K562 (cell line): ENCODE measurements at regions not wholly inside any gene's neighbourhood (a gene's known extent, or its start where the extent isn't known, plus 50 kb on each side); places are given as distances from the start of the nearest gene placed in this dataset.

Source experiments
- ATAC-seq: fragments of 200-7000 bp; cut with Tn5 transposase; 3 replicates; pipeline ENCODE4 v1.9.1; 2020; ENCODE audit warnings: moderate library complexity
- BruUV-seq: library from RNA; stranded (reverse); fragments of 400-500 nt; replicated peaks from 2 replicates; lab custom pipeline; 2021; lab: Mats Ljungman, UMichigan
- CTCF ChIA-PET: fragments of 300-600 bp; formaldehyde crosslinking; extraction: SDS; loops from one replicate; lab custom pipeline; 2021; ENCODE audit warnings: low intra/inter-chr PET ratio; lab: Yijun Ruan, JAX
- POLR2A ChIA-PET: fragments of 300-600, 350-650 bp; sonication (Branson Sonifier 250); formaldehyde crosslinking; extraction: SDS; loops from one replicate; lab custom pipeline; 2021; ENCODE audit warnings: antibody characterized with exemption, inconsistent platforms; lab: Yijun Ruan, JAX
- DNase-seq, 4 experiments: peaks; one replicate each; pipeline versions ENCODE4 v3.0.0 to v3.0.0-alpha.2; 2011 to 2018; ENCODE audit warnings: low spot score in 3 of 4, mixed read lengths in 3 of 4; ENCODE audit errors: extremely low read depth in 1 of 4
- FAIRE-seq: peaks from 2 replicates; lab custom pipeline; 2011; peaks lifted over from hg19 to GRCh38; lab: Jason Lieb, UNC
- H2AFZ ChIP-seq: 2 replicates; pipeline ENCODE4 v1.6.0; 2011; ENCODE audit warnings: low read depth, low read length, control low read depth, inconsistent platforms
- H3K27ac ChIP-seq: fragments of 200-600 bp; 3 replicates; pipeline ENCODE4 v1.8.0; 2011; ENCODE audit warnings: low read depth, mild to moderate bottlenecking, control low read depth, inconsistent platforms, low read length, moderate library complexity, mixed read lengths; ENCODE audit errors: extremely low read depth
- H3K27me3 ChIP-seq, 2 experiments: fragments of 300-600 bp in 1 of 2; 2 replicates in 1 of 2; 3 replicates in 1 of 2; pipeline versions ENCODE4 v1.6.0 to v1.8.0; 2011; ENCODE audit warnings: inconsistent platforms in 2 of 2, low read length in 2 of 2, mild to moderate bottlenecking in 1 of 2, mixed read lengths in 1 of 2, moderate library complexity in 1 of 2; ENCODE audit not compliant: control insufficient read depth in 2 of 2, insufficient read depth in 2 of 2
- H3K36me3 ChIP-seq: fragments of 300-600 bp; 3 replicates; pipeline ENCODE4 v1.8.0; 2011; ENCODE audit warnings: mild to moderate bottlenecking, low read length, inconsistent platforms; ENCODE audit not compliant: control insufficient read depth, insufficient read depth
- H3K4me1 ChIP-seq, 2 experiments: fragments of 200-600 bp in 1 of 2; replicated peaks in 1 of 2; 2 replicates in 1 of 2; 3 replicates in 1 of 2; pipeline versions ENCODE4 v1.5.1 to v1.8.0; 2011; ENCODE audit warnings: inconsistent platforms in 2 of 2, low read length in 2 of 2, mild to moderate bottlenecking in 1 of 2, mixed read lengths in 1 of 2, moderate library complexity in 1 of 2; ENCODE audit not compliant: control insufficient read depth in 2 of 2, insufficient read depth in 2 of 2
- H3K4me2 ChIP-seq: 2 replicates; pipeline ENCODE4 v1.6.1; 2011; ENCODE audit warnings: low read length, control low read depth, inconsistent platforms, mixed read lengths; ENCODE audit not compliant: insufficient read depth
- H3K4me3 ChIP-seq: fragments of 200-600 bp; sonication (generic), shearing (Covaris generic); 2 replicates; pipeline ENCODE4 v1.5.1; 2016; ENCODE audit warnings: control low read depth, inconsistent platforms
- H3K79me2 ChIP-seq: fragments of 200-600 bp; 3 replicates; pipeline ENCODE4 v1.8.0; 2011; ENCODE audit warnings: low read length, inconsistent platforms; ENCODE audit not compliant: control insufficient read depth, insufficient read depth
- H3K9ac ChIP-seq, 2 experiments: 2 replicates each; pipeline versions ENCODE4 v1.6.0 to v1.6.1; 2011; ENCODE audit warnings: low read depth in 2 of 2, low read length in 2 of 2, control low read depth in 1 of 2, inconsistent platforms in 1 of 2, mild to moderate bottlenecking in 1 of 2, mixed read lengths in 1 of 2; ENCODE audit not compliant: insufficient read depth in 1 of 2
- H3K9me1 ChIP-seq: one replicate; pipeline ENCODE4 v1.6.0; 2011; ENCODE audit warnings: inconsistent platforms, mild to moderate bottlenecking, low read length, moderate library complexity; ENCODE audit not compliant: control insufficient read depth, insufficient read depth
- H3K9me3 ChIP-seq: replicated peaks from 2 replicates; pipeline ENCODE4 v1.5.1; 2011; ENCODE audit warnings: low read depth, low read length, inconsistent platforms; ENCODE audit not compliant: control insufficient read depth, insufficient read depth
- H4K20me1 ChIP-seq: replicated peaks from 2 replicates; pipeline ENCODE4 v1.6.1; 2011; ENCODE audit warnings: low read length, inconsistent platforms, mixed read lengths; ENCODE audit not compliant: control insufficient read depth, insufficient read depth
- CEBPB ChIP-seq: fragments of 450-650 bp; IDR thresholded peaks from 2 replicates; pipeline ENCODE4 v1.6.1; 2016; ENCODE audit warnings: missing genetic modification characterization, missing compliant biosample characterization
- CHD1 ChIP-seq: fragments of 200-600 bp; sonication (generic); IDR thresholded peaks from one replicate; pipeline ENCODE4 v1.6.1; 2012; ENCODE audit warnings: mild to moderate bottlenecking, moderate library complexity, low read length, inconsistent platforms
- EP300 ChIP-seq: IDR thresholded peaks from 2 replicates; pipeline ENCODE4 v1.6.1; 2012; ENCODE audit warnings: low read length, improper control_type of control experiment
- RHOXF2B ChIP-seq: fragments of 250-450 bp; sonication (Bioruptor Pico); conservative IDR thresholded peaks from 2 replicates; pipeline ENCODE4 v1.5.1; 2021
- SMAD1 ChIP-seq: fragments of 150-350 bp; IDR thresholded peaks from 2 replicates; pipeline ENCODE4 v1.6.1; 2014; ENCODE audit warnings: low read length, low read depth; ENCODE audit not compliant: partially characterized antibody
- SMARCA4 ChIP-seq: fragments of 450-650 bp; IDR thresholded peaks from 2 replicates; pipeline ENCODE4 v1.6.1; 2016
- ZBED1 ChIP-seq: IDR thresholded peaks from 2 replicates; pipeline ENCODE4 v1.6.1; 2014
- ZBTB1 ChIP-seq: sonication (generic); formaldehyde crosslinking; IDR thresholded peaks from 2 replicates; pipeline ENCODE4 v1.8.1; 2023; ENCODE audit warnings: missing genetic modification reagents, low read depth, mild to moderate bottlenecking, borderline replicate concordance
- ZNF347 ChIP-seq: fragments of 450-650 bp; formaldehyde crosslinking; IDR thresholded peaks from 2 replicates; pipeline ENCODE4 v1.4.0; 2020; ENCODE audit warnings: low read depth, mild to moderate bottlenecking, moderate library complexity
- ZNF586 ChIP-seq: fragments of 450-650 bp; formaldehyde crosslinking; conservative IDR thresholded peaks from 2 replicates; pipeline ENCODE4 v1.4.0; 2020; ENCODE audit warnings: mild to moderate bottlenecking, moderate library complexity
- ZNF785 ChIP-seq: fragments of 250-450 bp; sonication (Bioruptor Pico); IDR thresholded peaks from 2 replicates; pipeline ENCODE4 v1.4.0; 2020; ENCODE audit warnings: mild to moderate bottlenecking
- WGBS: fragments of 100-300 bp; shearing (Covaris generic); methylation state at CpG from one replicate; pipeline ENCODE4 v1.1.6; 2016; ENCODE audit warnings: low coverage, mixed read lengths; ENCODE audit not compliant: insufficient coverage; ENCODE audit errors: missing lambda C conversion rate; 5-methylcytosine and 5-hydroxymethylcytosine counted together
- in situ Hi-C: fragments of 300-500 bp; cut with MboI; formaldehyde crosslinking; loops from 4 replicates; pipeline ENCODE4 v1.15.0; 2018; ENCODE audit warnings: inconsistent platforms, mixed read lengths
- intact Hi-C: fragments of 100-400 bp; cut with micrococcal nuclease; formaldehyde crosslinking; loops from 2 replicates; pipeline ENCODE4 v1.14.2; 2022
- TF ChIP-seq, protein P1 (sequence below): fragments of 450-650 bp; IDR thresholded peaks from 2 replicates; pipeline ENCODE4 v1.6.1; 2016; ENCODE audit warnings: antibody characterized with exemption

DNA sequence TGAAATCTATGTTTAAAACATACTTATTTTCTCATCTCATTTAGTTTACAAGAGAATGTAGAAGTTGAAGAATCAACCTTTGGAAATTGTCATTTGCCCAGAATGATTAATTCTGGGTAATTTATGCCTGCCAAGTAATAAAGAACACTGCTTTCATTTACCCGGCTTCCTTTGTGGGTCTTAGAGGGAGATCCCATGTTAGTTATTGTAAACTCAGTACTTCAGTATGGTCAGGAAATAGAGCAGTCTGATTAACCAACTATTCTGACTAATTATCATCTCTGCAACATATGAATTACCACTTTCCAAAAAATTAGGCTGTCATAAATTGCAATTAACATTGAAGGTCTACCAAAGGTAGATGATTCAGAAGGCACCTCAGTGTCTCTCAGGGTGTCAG is 324.5 kb downstream of the HNRNPD start:
- no peaks in the 10 kb centered on the region for H3K36me3 ChIP-seq
- H4K20me1 ChIP-seq: no peaks in the 10 kb centered on the region
- WGBS: 0% methylated on average over 1 of the region's 1 CpG
- POLR2A ChIA-PET: interaction anchor here (0.5 kb wide), 1 partner anchor 141 kb away, joined by 3 read pairs; no protein-coding TSS in a partner anchor
- in situ Hi-C loops (no loop called here), intact Hi-C loops (no loop called here)
- ATAC-seq: no peak
- peaks cover 5 to 7% of the 10 kb centered on the region in 2 experiments; a peak in 4 of 5 replicates for H3K27me3 ChIP-seq
- no peaks in the 10 kb centered on the region for H3K9me1 ChIP-seq
- peaks cover 0 to 3% of the 10 kb centered on the region in 2 experiments; a peak in 1 of 5 replicates for H3K4me1 ChIP-seq
- no peak overlapping the region for H3K9ac ChIP-seq
- no TSS peak for BruUV-seq
- FAIRE-seq: no peak
- H3K9me3 ChIP-seq: no peaks in the 10 kb centered on the region
- TF ChIP-seq ZNF586 (CRISPR knock-in tag) (no peak), SMARCA4 (no peak), RHOXF2B (no peak), ZBTB1 (CRISPR knock-in tag) (no peak), ZNF347 (CRISPR knock-in tag) (no peak), CEBPB (tag) (no peak), CHD1 (no peak), EP300 (no peak)
- no peaks in the 10 kb centered on the region for H3K79me2 ChIP-seq
- CTCF ChIA-PET: no interaction called here
- no peak overlapping the region for H3K4me2 ChIP-seq
- H2AFZ ChIP-seq: no peak overlapping the region
- no peak for DNase-seq
- no peak overlapping the region for H3K4me3 ChIP-seq
- H3K27ac ChIP-seq: no peak overlapping the region

DNA sequence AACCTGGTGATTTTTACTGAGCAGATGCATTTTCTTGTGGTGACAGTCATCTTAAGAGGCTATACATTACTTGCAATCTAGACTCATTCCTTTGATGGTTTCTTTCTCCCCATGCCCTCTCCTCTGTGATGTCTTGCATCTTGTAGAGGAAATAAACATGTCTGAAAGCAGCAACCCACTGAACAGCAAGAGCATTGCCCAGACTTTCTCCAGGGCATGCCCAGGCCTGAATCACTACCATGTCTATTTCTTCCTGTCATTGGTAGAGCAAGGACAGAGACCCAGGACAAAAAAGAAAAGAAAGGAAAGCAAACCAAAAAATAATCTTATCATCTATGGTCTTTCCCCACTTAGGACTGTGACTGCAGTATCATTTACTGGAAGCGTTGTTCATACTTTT is 326.1 kb downstream of the HNRNPD start:
- WGBS: 0% methylated on average over 1 of the region's 1 CpG
- H3K27ac ChIP-seq: no peak overlapping the region
- no peak overlapping the region for H3K9ac ChIP-seq
- no peak for TF ChIP-seq EP300
- no peak for TF ChIP-seq ZBED1
- TF ChIP-seq, protein P1, sequence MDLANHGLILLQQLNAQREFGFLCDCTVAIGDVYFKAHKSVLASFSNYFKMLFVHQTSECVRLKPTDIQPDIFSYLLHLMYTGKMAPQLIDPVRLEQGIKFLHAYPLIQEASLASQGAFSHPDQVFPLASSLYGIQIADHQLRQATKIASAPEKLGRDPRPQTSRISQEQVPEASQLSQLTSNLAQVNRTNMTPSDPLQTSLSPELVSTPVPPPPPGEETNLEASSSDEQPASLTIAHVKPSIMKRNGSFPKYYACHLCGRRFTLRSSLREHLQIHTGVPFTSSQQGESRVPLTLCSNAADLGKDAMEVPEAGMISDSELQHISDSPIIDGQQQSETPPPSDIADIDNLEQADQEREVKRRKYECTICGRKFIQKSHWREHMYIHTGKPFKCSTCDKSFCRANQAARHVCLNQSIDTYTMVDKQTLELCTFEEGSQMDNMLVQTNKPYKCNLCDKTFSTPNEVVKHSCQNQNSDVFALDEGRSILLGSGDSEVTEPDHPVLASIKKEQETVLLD: no peak
- no peak for TF ChIP-seq SMAD1
- no peak for TF ChIP-seq ZNF785 (CRISPR knock-in tag)
- CTCF ChIA-PET: no interaction called here
- no peak overlapping the region for H2AFZ ChIP-seq
- BruUV-seq: no TSS peak
- H3K4me3 ChIP-seq: no peak overlapping the region
- H3K79me2 ChIP-seq: no peaks in the 10 kb centered on the region
- H3K4me2 ChIP-seq: no peak overlapping the region
- no peaks in the 10 kb centered on the region for H3K9me3 ChIP-seq
- H3K27me3 ChIP-seq: peaks cover 11 to 19% of the 10 kb centered on the region in 2 experiments; a peak in 4 of 5 replicates
- H4K20me1 ChIP-seq: no peaks in the 10 kb centered on the region
- POLR2A ChIA-PET: no interaction called here
- H3K4me1 ChIP-seq: peaks cover 0 to 11% of the 10 kb centered on the region in 2 experiments; a peak in 1 of 5 replicates
- ATAC-seq (no peak), FAIRE-seq (no peak), DNase-seq (no peak)
- in situ Hi-C loops (no loop called here), intact Hi-C loops (no loop called here)
- no peaks in the 10 kb centered on the region for H3K36me3 ChIP-seq
- H3K9me1 ChIP-seq: no peaks in the 10 kb centered on the region
